ENCODE measurements at regions not wholly inside any gene's neighbourhood (a gene's known extent, or its start where the extent isn't known, plus 50 kb on each side); places are given as distances from the start of the nearest gene placed in this dataset.

DNA sequence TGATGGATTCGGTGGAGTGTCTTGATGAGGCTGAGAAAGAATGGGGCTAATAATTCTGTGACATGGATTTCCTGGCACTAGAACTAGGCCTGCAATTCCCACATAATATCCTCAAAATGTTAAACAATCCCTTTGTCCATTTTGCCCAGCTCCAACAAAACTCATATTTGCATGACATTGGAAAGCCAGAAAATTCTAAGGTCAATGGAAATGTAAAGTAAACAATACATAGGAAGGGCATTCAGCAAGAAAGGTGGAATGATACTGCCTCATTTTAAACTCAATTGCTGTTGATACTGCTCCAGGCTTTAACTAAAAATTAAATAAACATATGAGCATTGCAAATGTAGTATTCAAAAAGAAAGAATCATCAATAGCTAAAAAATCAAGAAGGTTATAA, 434.8 kb upstream of the SLC8A1 start:
- Histone ChIP-seq H3K9ac (ENCODE audit: insufficient read depth, low read length, poor library complexity, severe bottlenecking) (no peak overlapping the region), H3K79me2 (ENCODE audit: insufficient read depth, low read length) (no peaks in the 10 kb centered on the region), H2AFZ (ENCODE audit: insufficient read depth, low read depth, low read length, poor library complexity, severe bottlenecking) (no peak overlapping the region), H3K36me3 (replicated peaks in 1 of 2; ENCODE audit: control insufficient read depth in 1 of 2, insufficient read depth in 2 of 2, low read length in 2 of 2) (no peaks in the 10 kb centered on the region), H3K27ac (ENCODE audit: low read depth in 1 of 2, low read length in 2 of 2) (no peak overlapping the region), H4K20me1 (ENCODE audit: insufficient read depth, low read length) (no peaks in the 10 kb centered on the region), H3K4me1 (ENCODE audit: control insufficient read depth in 1 of 2, insufficient read depth in 2 of 2, low read length in 2 of 2) (no peaks in the 10 kb centered on the region), H3K4me3 (replicated peaks in 1 of 3; ENCODE audit: low read depth in 2 of 3, low read length in 3 of 3) (no peak overlapping the region), H3K4me2 (replicated peaks; ENCODE audit: extremely low read depth, low read length, poor library complexity, severe bottlenecking) (no peak overlapping the region), H3K27me3 (ENCODE audit: control insufficient read depth in 2 of 2, insufficient read depth in 2 of 2, low read length in 2 of 2) (no peaks in the 10 kb centered on the region), H3K9me3 (replicated peaks in 1 of 2; ENCODE audit: control insufficient read depth in 1 of 2, insufficient read depth in 1 of 2, low read length in 2 of 2) (peaks cover 0 to 3% of the 10 kb centered on the region in 2 donors)
- Mint-ChIP-seq H3K4me1 (no peaks in the 10 kb centered on the region), H3K27me3 (ENCODE audit: low read depth in 3 of 3) (no peaks in the 10 kb centered on the region), H3K36me3 (no peaks in the 10 kb centered on the region), H3K9me3 (peaks cover 2 to 12% (median 4%) of the 10 kb centered on the region in 7 donors), H3K4me3 (no peak overlapping the region), H3K27ac (no peak overlapping the region)
- DNase-seq: no peak
- intact Hi-C loops (cut with micrococcal nuclease): no loop called here
- TF ChIP-seq, protein P1, sequence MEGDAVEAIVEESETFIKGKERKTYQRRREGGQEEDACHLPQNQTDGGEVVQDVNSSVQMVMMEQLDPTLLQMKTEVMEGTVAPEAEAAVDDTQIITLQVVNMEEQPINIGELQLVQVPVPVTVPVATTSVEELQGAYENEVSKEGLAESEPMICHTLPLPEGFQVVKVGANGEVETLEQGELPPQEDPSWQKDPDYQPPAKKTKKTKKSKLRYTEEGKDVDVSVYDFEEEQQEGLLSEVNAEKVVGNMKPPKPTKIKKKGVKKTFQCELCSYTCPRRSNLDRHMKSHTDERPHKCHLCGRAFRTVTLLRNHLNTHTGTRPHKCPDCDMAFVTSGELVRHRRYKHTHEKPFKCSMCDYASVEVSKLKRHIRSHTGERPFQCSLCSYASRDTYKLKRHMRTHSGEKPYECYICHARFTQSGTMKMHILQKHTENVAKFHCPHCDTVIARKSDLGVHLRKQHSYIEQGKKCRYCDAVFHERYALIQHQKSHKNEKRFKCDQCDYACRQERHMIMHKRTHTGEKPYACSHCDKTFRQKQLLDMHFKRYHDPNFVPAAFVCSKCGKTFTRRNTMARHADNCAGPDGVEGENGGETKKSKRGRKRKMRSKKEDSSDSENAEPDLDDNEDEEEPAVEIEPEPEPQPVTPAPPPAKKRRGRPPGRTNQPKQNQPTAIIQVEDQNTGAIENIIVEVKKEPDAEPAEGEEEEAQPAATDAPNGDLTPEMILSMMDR (IDR thresholded peaks at IDR 0.05): no peak
- WGBS (ENCODE audit: insufficient coverage): no CpG with 5 or more reads among the region's 1 CpG

DNA sequence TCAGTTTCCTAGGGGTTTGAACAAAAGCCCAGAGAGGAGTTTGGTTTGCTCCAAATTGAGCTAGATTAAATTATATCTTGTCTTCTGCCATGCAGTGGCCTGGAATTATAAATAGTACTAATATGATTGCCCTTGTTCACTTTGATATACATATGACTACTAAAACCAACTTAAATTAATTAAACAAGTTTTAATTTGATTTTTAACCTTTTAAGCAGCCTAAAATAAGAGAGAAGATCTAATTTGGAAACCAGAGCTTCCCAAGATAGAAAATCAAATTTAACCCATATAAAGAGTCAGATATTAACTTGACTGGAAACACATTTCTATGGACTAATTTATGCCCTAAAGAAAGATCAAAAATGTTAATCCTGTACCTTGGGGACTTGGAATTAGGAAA, 444.5 kb upstream of the SLC8A1 start:
- Histone ChIP-seq H4K20me1 (ENCODE audit: insufficient read depth, low read length) (no peaks in the 10 kb centered on the region), H2AFZ (ENCODE audit: insufficient read depth, low read depth, low read length, poor library complexity, severe bottlenecking) (no peak overlapping the region), H3K79me2 (ENCODE audit: insufficient read depth, low read length) (no peaks in the 10 kb centered on the region), H3K27ac (ENCODE audit: low read depth in 1 of 2, low read length in 2 of 2) (no peak overlapping the region), H3K36me3 (replicated peaks in 1 of 2; ENCODE audit: control insufficient read depth in 1 of 2, insufficient read depth in 2 of 2, low read length in 2 of 2) (no peaks in the 10 kb centered on the region), H3K4me1 (ENCODE audit: control insufficient read depth in 1 of 2, insufficient read depth in 2 of 2, low read length in 2 of 2) (no peaks in the 10 kb centered on the region), H3K27me3 (ENCODE audit: control insufficient read depth in 2 of 2, insufficient read depth in 2 of 2, low read length in 2 of 2) (no peaks in the 10 kb centered on the region), H3K4me2 (replicated peaks; ENCODE audit: extremely low read depth, low read length, poor library complexity, severe bottlenecking) (no peak overlapping the region), H3K9ac (ENCODE audit: insufficient read depth, low read length, poor library complexity, severe bottlenecking) (no peak overlapping the region), H3K4me3 (replicated peaks in 1 of 3; ENCODE audit: low read depth in 2 of 3, low read length in 3 of 3) (no peak overlapping the region), H3K9me3 (replicated peaks in 1 of 2; ENCODE audit: control insufficient read depth in 1 of 2, insufficient read depth in 1 of 2, low read length in 2 of 2) (no peaks in the 10 kb centered on the region)
- Mint-ChIP-seq H3K9me3 (peaks cover 0 to 3% (median 2%) of the 10 kb centered on the region in 7 donors), H3K4me1 (no peaks in the 10 kb centered on the region), H3K27ac (no peak overlapping the region), H3K36me3 (no peaks in the 10 kb centered on the region), H3K27me3 (ENCODE audit: low read depth in 3 of 3) (no peaks in the 10 kb centered on the region), H3K4me3 (no peak overlapping the region)
- TF ChIP-seq, protein P1 (IDR thresholded peaks at IDR 0.05): no peak
- no peak for DNase-seq
- intact Hi-C loops (cut with micrococcal nuclease): no loop called here
